D341Med (cell line): ENCODE measurements at regions not wholly inside any gene's neighbourhood (a gene's known extent, or its start where the extent isn't known, plus 50 kb on each side); places are given as distances from the start of the nearest gene placed in this dataset.

Source experiments
- DNase-seq: peaks from one replicate; pipeline ENCODE4 v3.0.0; 2012; ENCODE audit warnings: low spot score

DNA sequence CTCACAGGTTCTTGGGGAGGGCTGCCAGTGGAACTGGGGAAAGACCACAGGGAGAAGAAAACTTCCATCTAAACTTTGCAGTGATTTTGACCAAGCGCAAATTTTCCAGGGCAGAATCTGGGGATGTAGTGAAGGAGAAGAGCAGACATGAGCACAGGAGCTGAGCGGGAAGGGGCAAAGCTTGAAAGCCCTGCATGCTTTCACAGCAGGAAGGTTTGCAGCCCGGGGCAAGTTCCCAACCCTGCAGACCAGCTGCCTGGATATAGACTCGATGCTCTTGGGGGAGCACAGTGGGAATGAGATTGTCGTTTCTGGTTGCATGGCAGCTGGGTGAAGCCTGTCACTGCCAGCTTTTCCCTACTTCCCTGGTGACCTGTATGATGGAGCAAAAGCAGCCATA is 276.8 kb upstream of the RORB start:
- DNase-seq, result no peak

DNA sequence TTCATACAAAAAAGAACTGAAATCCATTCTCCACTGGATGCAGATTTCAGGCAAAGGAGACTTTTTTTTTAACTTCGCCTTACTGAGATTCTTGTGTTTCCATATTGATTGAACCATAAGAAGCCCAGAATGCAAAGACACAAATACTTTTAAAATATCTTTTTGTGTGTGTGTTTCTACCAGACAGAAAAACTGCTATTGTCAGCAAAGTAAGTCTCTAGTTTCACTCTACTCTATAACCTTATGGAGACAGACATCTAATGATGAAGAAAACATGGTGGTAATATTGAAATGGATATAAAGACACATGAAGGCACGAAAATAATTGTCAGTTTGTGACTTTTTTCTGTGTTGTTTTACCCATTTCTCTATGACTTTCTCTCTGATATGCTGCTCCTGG is 260.3 kb upstream of the RORB start:
- no peak for DNase-seq

DNA sequence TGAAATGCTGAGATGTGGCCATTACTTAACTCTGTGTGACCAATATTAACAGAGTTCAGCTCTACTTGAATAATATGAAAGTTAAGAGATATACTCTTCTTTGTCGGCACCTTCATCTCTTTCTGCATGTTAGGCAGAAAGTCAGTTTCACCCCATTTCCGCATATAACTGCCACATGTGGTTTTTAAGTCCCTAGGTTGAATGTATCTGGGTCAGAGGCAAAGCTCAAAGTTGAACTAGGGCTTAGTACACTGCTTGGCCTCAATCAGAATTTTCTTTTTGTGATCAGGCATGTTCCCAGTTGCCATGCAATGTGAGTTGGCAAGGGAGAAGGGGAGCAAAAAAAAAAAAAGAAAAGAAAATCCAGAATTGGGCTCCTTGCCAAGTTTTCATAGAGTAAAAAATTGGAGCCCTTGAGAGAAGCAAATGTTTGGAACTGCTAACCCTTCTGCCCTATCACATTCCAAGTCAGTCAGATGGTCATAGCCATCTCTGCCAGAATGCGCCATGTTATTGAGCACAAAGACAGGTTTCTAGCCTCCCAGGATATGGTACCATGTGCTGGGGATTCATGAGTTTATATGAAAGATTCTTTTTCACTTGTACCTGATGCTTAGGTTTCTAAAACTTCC is 251.2 kb upstream of the RORB start:
- DNase-seq, result no peak

DNA sequence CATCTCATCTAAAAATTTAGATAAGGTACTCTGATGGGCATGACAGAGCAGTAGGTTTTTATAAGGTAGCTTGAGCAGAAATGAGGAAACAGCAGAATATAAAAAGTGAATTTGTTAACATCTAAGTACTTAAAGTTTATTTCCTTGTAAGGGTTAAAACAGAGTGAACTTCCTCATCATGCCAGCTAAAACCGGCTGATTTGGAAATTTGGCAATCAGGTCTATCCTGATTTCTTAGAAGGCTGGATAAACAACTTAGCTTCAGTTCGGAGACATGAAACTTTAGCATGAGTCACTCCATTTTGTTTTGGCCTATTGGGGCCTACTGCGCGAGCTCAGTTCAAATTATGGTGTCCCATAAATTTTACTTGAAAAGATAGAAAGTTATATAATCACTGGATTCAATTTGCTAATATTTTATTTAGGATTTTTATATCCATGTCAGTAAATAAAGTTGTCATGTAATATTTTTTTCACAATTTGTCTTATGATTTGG is 241.6 kb upstream of the RORB start:
- DNase-seq, result no peak

DNA sequence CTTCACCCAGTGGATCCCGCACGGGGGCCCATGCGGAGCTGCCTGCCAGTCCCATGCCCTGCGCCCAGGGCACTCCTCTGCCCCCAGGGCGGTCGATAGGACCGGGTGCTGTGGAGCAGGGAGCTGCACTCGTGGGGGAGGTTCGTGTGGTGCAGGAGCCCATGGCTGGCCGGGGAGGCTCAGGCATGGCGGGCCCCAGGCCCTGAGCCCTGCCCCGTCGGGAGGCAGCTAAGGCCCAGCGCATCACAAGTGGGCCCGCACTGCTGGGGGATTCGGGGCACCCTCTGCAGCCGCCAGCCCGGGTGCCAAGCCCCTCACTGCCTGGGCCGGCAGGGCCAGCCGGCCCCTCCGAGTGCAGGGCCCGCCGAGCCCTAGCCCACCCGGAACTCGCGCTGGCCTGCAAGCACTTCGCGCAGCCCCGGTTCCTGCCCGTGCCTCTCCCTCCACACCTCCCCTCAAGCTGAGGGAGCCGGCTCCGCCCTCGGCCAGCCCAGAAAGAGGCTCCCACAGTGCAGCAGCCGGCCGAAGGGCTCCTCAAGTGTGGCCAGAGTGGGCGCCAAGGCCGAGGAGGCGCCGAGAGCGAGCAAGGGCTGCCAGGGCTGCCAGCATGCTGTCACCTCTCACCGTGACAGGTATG is 221.1 kb upstream of the RORB start:
- no peak for DNase-seq

DNA sequence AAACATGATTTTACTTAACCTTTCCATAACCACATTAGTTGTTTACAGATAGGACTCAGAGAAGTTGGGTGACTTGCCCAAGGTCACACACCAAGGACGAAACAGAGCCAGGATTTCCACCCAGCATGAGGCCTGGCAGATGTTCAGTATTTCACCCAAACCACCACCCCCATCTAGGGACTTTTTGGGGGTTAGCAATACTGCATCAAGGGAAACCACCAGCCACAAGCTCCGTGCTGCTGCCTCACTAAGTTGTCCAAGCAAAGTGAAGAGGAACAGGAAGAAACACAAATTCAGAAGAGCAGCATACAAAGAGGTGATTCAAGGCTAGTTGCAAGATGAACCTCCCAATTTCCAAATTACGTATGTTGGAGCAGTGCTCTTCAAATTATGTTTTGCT is 219.6 kb upstream of the RORB start:
- DNase-seq, result no peak

DNA sequence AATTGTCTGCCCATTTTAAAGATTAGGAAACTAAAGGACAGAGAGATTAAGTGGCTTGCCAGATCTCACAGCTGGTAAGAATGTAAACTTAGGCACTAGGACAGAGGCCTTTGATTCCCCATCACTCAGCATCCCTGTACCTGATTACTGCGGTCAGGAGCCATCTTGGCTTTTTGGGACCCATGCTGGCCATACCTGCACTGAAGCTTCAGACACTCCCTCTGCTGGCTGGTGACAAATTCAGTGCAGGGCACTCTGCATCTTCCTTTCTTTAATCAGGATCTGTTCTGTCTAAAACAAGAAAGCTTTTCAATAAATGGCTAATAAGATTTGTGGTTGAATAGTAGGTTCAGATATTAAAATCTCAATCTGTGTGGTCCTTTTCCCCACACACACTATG is 215.5 kb upstream of the RORB start:
- peak; percentile 33 for DNase-seq

DNA sequence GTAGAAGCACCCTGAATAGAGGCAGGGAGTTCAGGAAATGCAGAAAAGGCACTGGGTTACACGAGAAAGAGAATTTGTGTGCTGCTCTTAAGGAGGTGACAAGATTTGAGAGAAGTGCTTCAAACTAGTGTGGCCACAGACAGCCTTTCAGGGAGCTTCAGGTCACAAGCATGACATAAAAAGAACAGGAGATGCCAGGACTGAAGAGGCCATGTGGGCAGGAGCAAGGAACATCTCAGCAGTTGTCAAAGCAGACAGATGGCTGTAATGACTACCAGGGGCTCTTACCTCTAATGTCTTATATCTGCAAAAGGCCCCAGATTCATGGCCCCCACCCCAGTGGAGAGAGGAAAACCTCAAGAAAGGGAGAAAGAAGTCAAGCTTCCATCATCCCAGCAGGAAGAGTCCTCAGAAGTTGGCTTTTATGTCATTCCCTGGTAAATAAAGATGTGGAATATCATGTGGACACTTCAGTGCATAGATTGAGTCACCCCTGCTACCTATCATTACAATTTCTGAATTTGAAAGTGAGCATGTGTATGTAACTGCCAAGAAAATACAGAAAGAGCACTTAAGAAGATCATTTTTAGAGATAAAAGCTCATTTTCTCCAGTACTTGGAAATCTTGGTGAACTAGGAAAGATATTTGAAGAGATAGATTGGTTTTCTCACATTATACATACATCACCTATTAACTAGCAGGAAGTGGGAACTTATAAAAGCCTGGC is 214.4 kb upstream of the RORB start:
- no peak for DNase-seq

DNA sequence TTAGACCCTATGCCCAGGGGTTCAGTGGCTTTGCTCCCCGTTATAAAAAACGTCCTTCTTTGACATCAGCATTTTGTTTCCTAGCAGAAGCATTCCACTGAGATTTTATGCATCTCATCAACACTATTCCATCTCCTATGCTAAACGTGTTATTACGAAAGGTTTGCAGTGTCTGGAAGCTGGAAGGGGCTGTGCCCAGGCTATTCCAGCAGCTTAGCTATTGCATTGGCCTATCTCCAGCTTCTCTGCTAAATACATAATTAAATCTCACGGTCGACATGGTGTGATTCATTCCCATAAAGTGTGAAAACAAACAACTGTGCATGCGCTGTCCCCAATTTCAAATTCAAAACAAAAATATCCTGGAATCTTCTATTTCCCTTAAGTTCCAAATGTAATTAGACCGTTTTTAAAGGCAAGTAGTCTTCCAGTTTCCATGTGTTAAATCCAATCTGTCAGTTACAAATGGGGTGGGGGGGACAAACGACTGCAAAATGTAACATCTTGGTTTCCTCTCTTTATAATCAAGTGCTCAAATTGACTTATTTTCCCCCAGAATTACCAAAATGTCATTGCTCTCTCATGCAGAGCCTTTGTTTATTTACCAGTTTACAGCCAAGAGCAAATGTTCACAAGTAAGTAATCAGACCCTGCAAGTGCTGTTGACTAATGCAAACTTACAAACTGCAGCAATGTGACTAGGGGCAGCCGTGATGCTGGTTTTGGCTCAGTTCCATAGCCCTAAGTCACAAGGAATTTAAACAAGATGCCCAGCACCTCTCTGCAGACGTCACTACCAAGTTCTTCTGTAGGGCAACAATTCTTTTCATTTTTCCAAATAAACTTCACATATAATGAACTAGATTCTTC is 212.3 kb upstream of the RORB start:
- DNase-seq, result peak; percentile 58

DNA sequence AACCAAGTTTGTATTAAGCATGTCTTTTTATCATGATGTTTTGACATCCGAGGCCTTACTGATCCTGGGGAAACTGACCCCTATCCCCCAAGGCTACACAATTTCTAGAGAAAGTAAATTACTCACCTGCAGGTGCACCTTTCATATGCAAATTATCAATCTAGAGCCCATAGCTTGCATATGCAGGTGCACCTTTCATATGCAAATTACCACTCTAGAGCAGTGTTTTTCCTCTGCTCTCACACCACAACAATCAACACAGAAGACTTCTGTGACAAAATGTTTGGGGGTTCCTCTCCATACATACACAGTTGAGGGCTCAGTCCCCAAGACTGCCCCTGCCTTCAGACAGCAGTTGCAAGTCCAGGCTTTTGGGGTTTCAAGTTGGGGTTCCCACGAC is 203.7 kb upstream of the RORB start:
- no peak for DNase-seq

DNA sequence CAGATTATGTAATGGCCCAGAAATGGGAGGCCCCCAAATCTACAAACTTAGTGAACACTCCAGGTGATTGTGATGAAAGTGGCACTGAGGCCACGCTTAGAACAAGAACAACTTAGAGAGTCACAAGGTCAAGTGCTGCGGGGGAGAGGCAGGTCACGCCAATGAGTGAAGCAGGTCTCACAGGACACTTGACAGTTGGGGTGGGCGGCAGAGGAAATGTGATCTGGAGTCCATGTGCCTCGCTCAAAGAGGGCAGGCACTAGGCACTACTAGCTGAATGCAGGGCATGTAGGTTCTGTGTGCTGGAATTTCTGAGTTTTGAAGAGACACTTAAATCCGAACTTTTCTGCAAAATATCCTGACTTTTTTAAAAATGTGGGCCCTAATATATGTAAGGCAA is 193.2 kb upstream of the RORB start:
- no peak for DNase-seq

DNA sequence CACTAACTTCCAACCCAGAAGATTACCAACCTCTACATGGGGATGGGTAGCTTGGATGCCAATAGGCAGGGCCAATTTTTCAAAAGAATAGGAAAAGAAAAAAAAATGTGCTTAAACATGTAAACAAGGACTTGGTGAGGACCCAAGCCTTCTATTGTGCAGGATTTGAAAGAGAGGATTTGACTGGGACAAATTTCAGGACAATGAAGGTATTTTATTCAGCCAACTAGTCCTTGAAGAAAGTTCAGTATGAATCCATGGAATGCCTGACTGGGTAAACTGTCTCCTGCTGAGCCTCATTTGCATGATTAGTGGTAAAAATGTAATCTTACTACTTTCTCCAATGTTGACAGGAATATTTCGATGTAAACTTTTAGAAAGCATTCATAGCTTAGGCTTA is 192.5 kb upstream of the RORB start:
- no peak for DNase-seq

DNA sequence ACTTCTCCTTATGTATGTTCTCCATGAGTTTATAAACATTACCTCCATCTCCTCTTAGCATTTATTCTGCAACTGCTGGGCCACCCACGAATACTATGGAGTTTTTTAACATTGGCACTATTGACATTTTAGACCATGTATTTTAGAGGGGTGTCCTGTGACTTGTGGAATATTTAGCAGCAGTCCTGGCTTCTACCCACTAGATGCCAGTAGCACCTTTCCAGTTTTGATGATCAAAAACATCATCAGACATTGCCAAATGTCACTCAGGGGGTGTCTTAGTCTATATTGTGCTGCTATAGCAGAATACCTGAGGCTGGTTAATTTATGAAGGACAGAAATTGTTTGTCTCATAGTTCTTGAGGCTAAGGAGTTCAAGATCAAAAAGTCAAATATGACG is 187.5 kb upstream of the RORB start:
- no peak for DNase-seq

DNA sequence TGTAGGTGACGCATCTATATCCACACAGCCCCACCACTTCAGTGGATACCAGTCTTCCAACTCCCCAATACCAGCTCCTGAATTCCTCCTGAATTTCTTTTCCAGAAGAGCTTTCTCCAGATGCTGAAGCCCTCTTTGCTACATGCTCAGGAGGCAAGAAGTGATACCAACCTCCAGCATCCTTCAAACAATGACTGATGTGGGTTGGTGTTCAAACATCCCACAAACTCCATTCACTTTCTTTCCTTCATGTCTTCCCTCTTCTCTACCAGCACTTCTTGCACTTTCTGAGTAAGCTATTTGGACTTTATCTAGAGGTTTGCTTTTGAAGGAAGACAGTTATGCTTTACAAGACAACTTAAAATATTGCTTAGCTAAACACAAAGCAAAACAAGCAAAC is 179.9 kb upstream of the RORB start:
- no peak for DNase-seq

DNA sequence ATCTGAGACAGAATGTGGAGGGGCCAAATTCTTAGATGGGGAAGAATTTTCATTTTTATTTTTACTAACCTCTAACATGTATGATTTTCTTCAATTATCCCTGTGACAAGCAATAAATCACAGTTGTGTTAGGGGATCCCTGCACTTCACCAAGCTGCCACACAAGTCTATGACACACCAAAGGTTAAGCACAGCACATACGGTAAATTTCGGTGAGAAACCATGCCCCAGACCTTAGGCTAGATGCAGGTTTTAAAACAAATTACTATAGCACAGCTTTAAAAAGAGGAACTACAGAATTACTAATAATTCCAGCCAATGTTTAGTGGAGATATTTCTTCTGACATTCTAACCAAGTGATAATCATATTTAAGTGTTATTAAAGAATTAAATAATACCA is 175.7 kb upstream of the RORB start:
- DNase-seq, result no peak

DNA sequence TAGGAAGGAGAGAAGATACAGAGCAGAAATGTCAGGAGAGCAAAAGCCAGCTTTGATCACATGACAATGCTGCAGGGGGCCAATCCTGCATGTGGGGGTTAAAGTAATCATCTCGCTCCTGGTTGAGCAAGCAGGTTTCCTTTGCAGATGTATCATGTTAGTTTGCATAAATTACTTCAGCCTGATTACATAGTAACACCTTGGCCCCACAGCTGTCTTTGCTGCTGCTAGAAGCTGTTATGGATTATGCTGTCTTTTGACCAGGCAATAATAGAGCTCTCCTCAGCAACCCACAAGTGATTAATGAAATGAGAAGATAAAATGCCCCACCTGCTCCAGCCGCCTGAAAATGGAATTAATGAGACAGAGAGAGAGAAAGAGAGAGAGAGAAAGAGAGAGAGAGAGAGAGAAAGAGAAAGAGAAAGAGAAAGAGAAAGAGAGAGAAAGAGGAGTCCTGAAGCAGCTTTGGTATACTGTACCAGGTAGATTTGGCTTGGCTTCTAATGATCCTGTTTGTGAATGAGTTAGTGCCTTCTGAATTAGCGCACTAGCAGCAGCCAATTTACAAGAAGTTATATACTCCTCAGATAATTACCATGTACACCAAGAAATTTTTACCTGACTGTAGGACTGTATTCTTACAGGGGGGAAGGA is 174.3 kb upstream of the RORB start:
- peak; percentile 35 for DNase-seq

DNA sequence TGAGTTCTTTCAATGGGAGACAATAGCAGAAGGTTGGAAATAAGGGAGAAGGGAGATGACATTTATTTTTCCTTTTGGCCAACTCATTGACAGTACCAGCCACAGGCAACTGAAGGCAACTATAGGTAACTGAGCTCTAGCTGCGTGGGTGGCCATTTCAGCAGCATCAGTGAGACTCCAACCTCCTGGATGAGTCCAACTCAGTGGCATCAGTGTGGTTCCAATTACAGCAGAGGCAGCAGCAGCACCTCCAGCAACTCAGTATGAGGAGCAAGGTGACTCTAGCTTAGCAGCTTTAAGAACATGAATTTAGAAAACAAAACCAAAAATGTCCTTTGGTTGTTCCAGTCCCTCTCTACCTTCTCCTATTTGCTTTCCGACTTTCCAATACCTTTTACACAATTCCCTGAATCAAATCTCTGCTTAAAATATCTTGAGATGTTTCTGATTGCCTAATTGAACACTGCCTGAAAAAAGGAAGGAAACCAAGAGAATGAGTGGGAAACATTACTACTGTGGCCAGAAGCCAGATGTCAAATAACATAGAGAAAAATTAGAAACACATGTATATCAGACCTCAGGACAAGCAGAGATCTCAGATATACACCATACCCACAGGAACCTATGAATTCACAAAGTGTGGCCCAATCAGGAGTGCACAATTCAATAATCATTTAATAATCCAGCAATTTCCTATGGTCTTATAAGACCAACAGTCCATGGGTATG is 166.5 kb upstream of the RORB start:
- no peak for DNase-seq

DNA sequence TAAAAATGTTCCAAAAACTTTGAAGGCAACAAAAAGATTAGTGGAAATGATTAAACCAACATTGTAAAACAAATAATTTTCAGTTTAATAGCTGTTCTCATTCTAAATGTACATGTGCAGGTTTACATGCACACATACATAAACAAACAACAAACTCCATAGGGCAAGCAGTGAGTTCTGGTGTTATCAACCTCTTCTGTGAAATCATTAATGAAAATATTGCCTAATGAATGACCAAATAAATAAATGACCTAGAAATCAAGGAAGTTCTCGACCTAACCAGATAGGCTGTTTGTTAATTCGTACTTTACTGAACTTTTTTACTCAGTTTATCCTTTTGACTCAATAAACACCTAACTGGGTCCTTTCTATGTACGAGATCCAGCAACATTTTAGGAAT is 165.5 kb upstream of the RORB start:
- no peak for DNase-seq

DNA sequence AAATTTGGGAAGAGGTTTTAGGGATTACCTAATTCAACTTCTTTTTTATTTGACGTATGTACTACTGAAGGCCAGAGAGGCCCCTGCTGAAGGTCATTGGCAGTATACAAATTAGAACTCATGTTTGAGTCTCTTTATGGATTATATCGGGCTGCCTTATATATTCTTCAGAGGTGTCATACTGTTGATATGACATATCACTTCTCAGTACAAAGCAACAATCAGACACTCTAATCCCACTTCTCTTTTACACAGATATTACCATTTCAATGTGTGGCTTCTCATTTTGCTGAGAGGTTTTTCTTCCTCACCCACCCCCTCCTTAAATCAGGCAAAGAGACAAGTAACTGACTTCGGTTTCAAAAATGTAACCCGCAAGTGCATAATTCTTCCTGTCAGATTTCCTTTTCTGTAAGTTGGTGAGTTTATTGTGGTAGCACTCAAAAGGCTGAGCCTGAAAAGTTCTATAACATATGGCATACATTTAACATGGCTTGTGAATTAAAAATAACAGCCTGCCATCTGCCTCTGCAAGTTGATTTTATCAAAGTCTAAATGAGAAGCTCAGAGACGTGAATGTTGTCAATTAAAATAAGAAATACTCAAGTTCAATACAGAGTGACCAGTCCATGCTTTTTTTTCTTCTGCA is 163.6 kb upstream of the RORB start:
- DNase-seq, result no peak

DNA sequence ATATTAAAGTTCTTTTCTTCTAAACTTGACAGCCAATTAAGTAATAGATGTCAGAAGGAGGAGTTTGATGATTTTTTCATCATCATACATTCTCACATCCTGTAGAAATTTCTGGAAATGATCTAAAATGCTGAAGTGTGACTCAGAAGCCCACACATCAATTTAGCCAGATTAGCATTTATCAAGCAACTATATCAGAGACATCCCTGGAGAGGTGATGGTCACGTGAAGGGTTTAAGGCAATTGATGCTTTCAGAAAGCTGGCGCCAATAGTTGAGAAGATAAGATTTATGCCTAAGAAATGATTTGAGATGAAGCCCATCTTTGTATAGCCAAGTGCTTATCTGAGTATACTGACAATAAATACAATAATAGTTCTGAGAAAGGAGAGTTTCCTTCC is 162.9 kb upstream of the RORB start:
- DNase-seq, result peak; percentile 17

DNA sequence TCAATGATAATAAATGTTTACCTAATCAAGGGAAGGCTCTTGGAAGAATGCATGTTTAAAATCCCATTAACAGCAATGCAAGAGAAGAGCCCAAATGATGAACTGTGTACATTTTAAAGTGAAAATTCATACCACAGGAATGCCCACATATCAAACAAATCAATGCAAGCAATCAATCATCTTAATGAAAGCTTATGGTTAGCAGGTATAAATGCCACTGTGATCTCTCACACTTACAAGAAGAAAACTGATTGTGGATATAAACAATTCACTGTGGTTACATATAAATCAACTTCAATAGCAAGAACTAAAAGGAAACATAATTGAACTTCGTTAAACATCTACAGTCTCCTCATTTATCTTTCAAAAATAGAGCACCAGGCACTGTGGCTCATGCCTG is 161.0 kb upstream of the RORB start:
- DNase-seq, result no peak
